ENCODE measurements at regions not wholly inside any gene's neighbourhood (a gene's known extent, or its start where the extent isn't known, plus 50 kb on each side); places are given as distances from the start of the nearest gene placed in this dataset.

GRCh38 chr1:87278825-87279535 lies 49.7 kb upstream of the LMO4 start:
- H3K4me1 Mint-ChIP-seq (ENCODE audit: low read depth in 2 of 2) = no peaks in the 10 kb centered on the region
- no peaks in the 10 kb centered on the region for H3K9me3 Mint-ChIP-seq
- no peak overlapping the region for H3K27ac Mint-ChIP-seq
- no peak overlapping the region for H3K4me3 Mint-ChIP-seq
- DNase-seq = no peak
- H3K27me3 Mint-ChIP-seq = peaks cover 30 to 41% of the 10 kb centered on the region in 2 donors
- ATAC-seq (replicated peaks) = no peak
- no peaks in the 10 kb centered on the region for H3K36me3 Mint-ChIP-seq (ENCODE audit: insufficient read depth)

Data from effector memory CD8-positive, alpha-beta T cell (primary cell).